ENCODE measurements at regions not wholly inside any gene's neighbourhood (a gene's known extent, or its start where the extent isn't known, plus 50 kb on each side); places are given as distances from the start of the nearest gene placed in this dataset.
"Not testable (repeated sequence)": the region's sequence is repeated elsewhere in the genome, so short reads cannot be mapped to it uniquely, and the experiment has no call there.

GRCh38 chrX:130512534-130512933 lies 110.7 kb downstream of the RBMX2 start:
- TF ChIP-seq CTCF, POLR2A (IDR thresholded peaks at IDR 0.05): not testable (repeated sequence)

Measured in heart left ventricle (tissue), 13 donors.